NCI-H2029 treated with DMSO at 0.1 percent for 48 hours (cell line): ENCODE measurements at regions not wholly inside any gene's neighbourhood (a gene's known extent, or its start where the extent isn't known, plus 50 kb on each side); places are given as distances from the start of the nearest gene placed in this dataset.
"Not testable (repeated sequence)": the region's sequence is repeated elsewhere in the genome, so short reads cannot be mapped to it uniquely, and the experiment has no call there.

Experiments
- DNase-seq: peaks from one replicate; lab custom pipeline; 2025; lab: John Stamatoyannopoulos, UW

- no peak for DNase-seq
These were observed 108.2 kb upstream of the STK17B start for GRCh38 chr2:196279541-196279940.

GRCh38 chr2:196284144-196284844 is 112.9 kb upstream of the STK17B start:
- no peak for DNase-seq

- DNase-seq, result no peak
These were observed 113.6 kb upstream of the STK17B start for GRCh38 chr2:196284866-196285557.

- no peak for DNase-seq
These were observed 115.4 kb upstream of the STK17B start for GRCh38 chr2:196286821-196287220.

GRCh38 chr2:196287523-196287922 is 116.1 kb upstream of the STK17B start:
- no peak for DNase-seq

GRCh38 chr2:196288006-196288538 is 116.7 kb upstream of the STK17B start:
- no peak for DNase-seq

- no peak for DNase-seq
These were observed 117.6 kb upstream of the STK17B start for GRCh38 chr2:196289000-196289399.

- DNase-seq, result no peak
These were observed 118.8 kb upstream of the STK17B start for GRCh38 chr2:196290136-196290535.

- DNase-seq, result no peak
These were observed 119.2 kb upstream of the STK17B start for GRCh38 chr2:196290569-196290968.

GRCh38 chr2:196291426-196291825 is 120.0 kb upstream of the STK17B start:
- DNase-seq, result no peak

GRCh38 chr2:196291873-196292800 is 120.8 kb upstream of the STK17B start:
- DNase-seq, result no peak

GRCh38 chr2:196293751-196294515 is 122.6 kb upstream of the STK17B start:
- no peak for DNase-seq

- DNase-seq, result no peak
These were observed 123.1 kb upstream of the STK17B start for GRCh38 chr2:196294516-196294909.

- DNase-seq, result no peak
These were observed 123.6 kb upstream of the STK17B start for GRCh38 chr2:196295005-196295404.

- not testable (repeated sequence) for DNase-seq
These were observed 126.8 kb upstream of the STK17B start for GRCh38 chr2:196298106-196298723.

GRCh38 chr2:196307775-196308305 is 136.5 kb upstream of the STK17B start:
- no peak for DNase-seq

GRCh38 chr2:196309691-196310090 is 138.3 kb upstream of the STK17B start:
- no peak for DNase-seq

GRCh38 chr2:196314157-196314556 is 142.8 kb upstream of the STK17B start:
- DNase-seq, result no peak

GRCh38 chr2:196314780-196315179 is 143.4 kb upstream of the STK17B start:
- DNase-seq, result no peak

GRCh38 chr2:196315388-196316049 is 144.1 kb upstream of the STK17B start:
- no peak for DNase-seq
